ENCODE measurements at regions not wholly inside any gene's neighbourhood (a gene's known extent, or its start where the extent isn't known, plus 50 kb on each side); places are given as distances from the start of the nearest gene placed in this dataset. TPM values are rescaled to one million over a fixed set of nuclear protein-coding genes. Genes with fewer than 3 reads are reported as not detected.
"Not testable (repeated sequence)": the region's sequence is repeated elsewhere in the genome, so short reads cannot be mapped to it uniquely, and the experiment has no call there.

DNA sequence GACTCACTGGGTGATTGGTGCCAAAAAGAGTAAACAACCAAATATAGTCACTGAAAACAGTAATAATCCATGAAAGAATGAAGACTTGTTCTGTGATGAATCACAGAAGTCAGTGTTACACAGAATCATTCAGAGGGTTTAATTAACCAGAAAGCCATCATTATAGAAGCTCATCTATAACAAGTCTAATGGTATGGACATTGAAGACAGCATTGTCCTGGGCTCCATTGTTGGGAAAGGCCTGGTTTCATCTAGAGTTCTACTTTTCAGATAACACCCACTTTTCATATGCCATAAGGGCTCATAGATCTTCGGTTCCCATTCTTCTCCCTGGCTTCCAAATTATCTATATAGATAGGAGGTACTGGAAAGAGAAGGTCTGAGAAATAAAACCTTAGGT is 80.3 kb upstream of the ZWINT start:
- 76% methylated on average over 1 of the region's 1 CpG for WGBS
- H3K4me3 ChIP-seq (ENCODE audit: low read depth, low read length); DNase-seq (ENCODE audit: extremely low spot score); H3K36me3 ChIP-seq (ENCODE audit: insufficient read depth); H3K27ac ChIP-seq (ENCODE audit: low read depth); H3K4me1 ChIP-seq (ENCODE audit: insufficient read depth): not testable (repeated sequence)

Small RNA genes in the stretch of these regions (small RNA-seq; reads per million reads assigned to genes)
- gene AL731534.1 (not detected), gene MIR3924 (not detected), gene RF01299 (not detected)
